ENCODE measurements at regions not wholly inside any gene's neighbourhood (a gene's known extent, or its start where the extent isn't known, plus 50 kb on each side); places are given as distances from the start of the nearest gene placed in this dataset.
"Not testable (repeated sequence)": the region's sequence is repeated elsewhere in the genome, so short reads cannot be mapped to it uniquely, and the experiment has no call there.

- Mint-ChIP-seq H3K4me3 (no peak overlapping the region), H3K27me3 (no peaks in the 10 kb centered on the region), H3K27ac (no peak overlapping the region), H3K4me1 (ENCODE audit: low read depth) (peaks cover 9% of the 10 kb centered on the region), H3K36me3 (ENCODE audit: low read depth) (no peaks in the 10 kb centered on the region), H3K9me3 (no peaks in the 10 kb centered on the region)
These were observed 147.3 kb upstream of the CLNK start for GRCh38 chr4:10831727-10832408.

DNA sequence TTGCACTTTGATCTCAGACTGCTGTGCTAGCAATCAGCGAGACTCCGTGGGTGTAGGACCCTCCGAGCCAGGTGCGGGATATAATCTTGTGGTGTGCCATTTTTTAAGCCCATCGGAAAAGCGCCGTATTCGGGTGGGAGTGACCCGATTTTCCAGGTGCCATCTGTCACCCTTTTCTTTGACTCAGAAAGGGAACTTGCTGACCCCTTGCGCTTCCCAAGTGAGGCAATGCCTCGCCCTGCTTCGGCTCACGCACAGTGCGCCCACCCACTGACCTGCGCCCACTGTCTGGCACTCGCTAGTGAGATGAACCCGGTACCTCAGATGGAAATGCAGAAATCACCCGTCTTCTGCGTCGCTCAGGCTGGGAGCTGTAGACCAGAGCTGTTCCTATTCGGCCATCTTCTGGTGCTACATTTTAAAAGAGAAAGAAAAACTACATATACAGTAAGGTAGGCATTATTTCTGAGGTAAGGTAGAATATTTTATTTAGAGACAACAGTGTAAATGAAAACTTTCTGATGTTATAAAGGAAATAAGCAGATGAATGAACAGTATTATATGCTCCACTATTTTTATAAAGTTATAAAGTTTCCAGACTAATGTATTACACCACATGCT lies 144.5 kb upstream of the CLNK start:
- not testable (repeated sequence) for H3K4me1 Mint-ChIP-seq (ENCODE audit: low read depth); H3K27me3 Mint-ChIP-seq; H3K27ac Mint-ChIP-seq; H3K4me3 Mint-ChIP-seq; H3K9me3 Mint-ChIP-seq; H3K36me3 Mint-ChIP-seq (ENCODE audit: low read depth)

DNA sequence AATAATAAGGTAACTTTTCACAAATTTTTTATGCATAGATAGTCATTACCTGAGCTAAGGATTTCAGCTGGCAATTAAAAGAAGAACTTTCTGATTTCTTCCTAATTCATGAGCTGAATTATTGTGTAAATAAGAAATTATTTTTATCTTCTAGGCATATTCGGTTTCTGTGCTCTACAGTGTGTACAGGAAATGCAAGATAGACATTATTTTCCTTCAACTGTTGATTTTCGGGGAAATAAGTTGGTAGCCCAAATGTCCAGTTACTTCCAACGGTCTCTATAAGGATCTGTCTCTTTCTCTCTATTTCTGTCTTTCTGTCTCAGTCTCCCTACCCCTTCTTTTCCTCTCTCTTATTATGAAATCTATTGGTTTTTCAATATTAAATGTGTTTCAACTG lies 137.3 kb upstream of the CLNK start:
- no peaks in the 10 kb centered on the region for H3K36me3 Mint-ChIP-seq (ENCODE audit: low read depth)
- no peak overlapping the region for H3K4me3 Mint-ChIP-seq
- H3K27ac Mint-ChIP-seq = no peak overlapping the region
- H3K9me3 Mint-ChIP-seq = no peaks in the 10 kb centered on the region
- no peaks in the 10 kb centered on the region for H3K4me1 Mint-ChIP-seq (ENCODE audit: low read depth)
- no peaks in the 10 kb centered on the region for H3K27me3 Mint-ChIP-seq

DNA sequence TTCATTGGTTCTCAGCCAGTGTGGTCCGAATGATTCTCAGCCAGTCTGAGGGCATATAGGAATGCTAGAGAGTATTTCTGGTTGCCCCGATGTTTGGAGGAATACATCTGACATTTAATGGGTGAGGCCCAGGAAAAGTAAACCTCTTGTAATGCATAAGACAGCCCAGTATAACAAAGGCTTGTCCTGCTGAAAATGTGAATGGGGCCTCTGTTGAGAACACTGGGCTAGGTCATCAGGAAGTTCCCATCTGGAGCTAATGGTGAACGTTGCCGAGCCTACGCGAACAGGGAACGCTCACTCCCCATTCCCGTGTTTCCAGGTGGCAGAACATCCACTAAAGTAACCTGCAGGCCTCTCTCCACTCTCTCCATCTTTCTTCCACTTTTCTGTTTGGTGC lies 132.0 kb upstream of the CLNK start:
- Mint-ChIP-seq H3K27me3 (no peaks in the 10 kb centered on the region), H3K36me3 (ENCODE audit: low read depth) (no peaks in the 10 kb centered on the region), H3K9me3 (no peaks in the 10 kb centered on the region), H3K4me3 (no peak overlapping the region), H3K27ac (no peak overlapping the region), H3K4me1 (ENCODE audit: low read depth) (no peaks in the 10 kb centered on the region)

DNA sequence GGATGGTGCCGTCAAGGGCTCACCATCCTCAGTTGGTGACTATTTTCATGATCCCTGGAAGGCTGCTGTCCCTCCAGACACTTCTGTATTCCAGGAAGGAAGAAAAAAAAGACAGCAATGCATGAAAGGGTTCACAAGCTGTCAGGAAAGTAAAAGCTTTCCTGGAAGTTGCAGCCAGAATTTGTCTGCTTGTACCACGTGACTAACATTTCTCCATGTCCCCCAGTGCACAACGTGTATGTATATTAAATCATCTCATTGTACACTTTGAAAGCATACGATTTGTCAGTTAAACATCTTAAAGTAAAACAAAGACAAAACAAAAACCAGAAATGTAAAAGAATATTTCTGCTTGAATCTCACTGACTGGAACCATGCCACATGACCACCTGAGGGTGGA lies 127.4 kb upstream of the CLNK start:
- Mint-ChIP-seq H3K27me3 (no peaks in the 10 kb centered on the region), H3K36me3 (ENCODE audit: low read depth) (no peaks in the 10 kb centered on the region), H3K4me3 (no peak overlapping the region), H3K9me3 (peaks cover 6% of the 10 kb centered on the region), H3K4me1 (ENCODE audit: low read depth) (no peaks in the 10 kb centered on the region), H3K27ac (no peak overlapping the region)

GRCh38 chr4:10810411-10810810 lies 125.8 kb upstream of the CLNK start:
- peaks cover 15% of the 10 kb centered on the region for H3K9me3 Mint-ChIP-seq
- H3K27me3 Mint-ChIP-seq = no peaks in the 10 kb centered on the region
- peaks cover 10% of the 10 kb centered on the region for H3K4me1 Mint-ChIP-seq (ENCODE audit: low read depth)
- no peaks in the 10 kb centered on the region for H3K36me3 Mint-ChIP-seq (ENCODE audit: low read depth)
- H3K4me3 Mint-ChIP-seq = no peak overlapping the region
- H3K27ac Mint-ChIP-seq = no peak overlapping the region

DNA sequence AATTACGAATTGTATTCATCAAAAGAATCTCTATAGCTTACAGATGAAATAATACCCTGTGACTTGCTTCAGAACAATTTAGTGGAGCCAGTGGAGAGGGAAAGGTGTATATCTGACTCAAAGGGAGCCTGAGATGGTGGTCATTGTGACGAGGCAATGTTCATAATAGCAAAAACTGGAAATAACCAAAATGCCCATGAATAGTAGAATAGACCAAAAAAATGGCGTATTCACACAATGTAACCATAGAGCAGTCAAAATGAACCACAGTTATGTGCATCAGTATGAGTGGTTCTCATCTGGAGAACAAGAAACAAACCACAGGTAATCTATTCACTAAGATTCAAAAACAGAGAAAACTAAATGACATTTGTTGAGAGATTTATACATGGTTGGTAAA lies 125.3 kb upstream of the CLNK start:
- H3K4me3 Mint-ChIP-seq = no peak overlapping the region
- H3K27me3 Mint-ChIP-seq = no peaks in the 10 kb centered on the region
- H3K36me3 Mint-ChIP-seq (ENCODE audit: low read depth) = no peaks in the 10 kb centered on the region
- peaks cover 10% of the 10 kb centered on the region for H3K4me1 Mint-ChIP-seq (ENCODE audit: low read depth)
- peaks cover 16% of the 10 kb centered on the region for H3K9me3 Mint-ChIP-seq
- no peak overlapping the region for H3K27ac Mint-ChIP-seq

DNA sequence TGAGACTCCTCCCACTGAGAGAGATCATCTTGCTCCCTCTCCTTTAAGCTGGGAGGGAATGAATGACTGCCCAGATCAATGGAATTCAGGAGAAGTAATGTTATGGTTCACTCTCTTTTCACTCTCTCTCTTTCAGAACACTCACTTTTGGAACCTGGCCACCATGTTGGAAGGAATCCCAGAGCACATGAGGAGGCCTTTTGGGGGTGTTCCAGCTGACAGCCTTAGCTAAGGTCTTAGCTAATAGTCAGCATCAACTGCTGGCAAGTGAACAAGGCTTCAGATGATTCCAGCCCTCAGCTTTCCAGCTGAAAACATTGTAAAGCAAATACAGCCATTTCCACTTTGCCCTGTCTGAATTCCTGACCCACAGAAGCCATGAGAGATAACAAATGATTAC lies 124.0 kb upstream of the CLNK start:
- H3K4me1 Mint-ChIP-seq (ENCODE audit: low read depth) = peaks cover 10% of the 10 kb centered on the region
- peaks cover 16% of the 10 kb centered on the region for H3K9me3 Mint-ChIP-seq
- no peaks in the 10 kb centered on the region for H3K27me3 Mint-ChIP-seq
- H3K27ac Mint-ChIP-seq = no peak overlapping the region
- no peaks in the 10 kb centered on the region for H3K36me3 Mint-ChIP-seq (ENCODE audit: low read depth)
- H3K4me3 Mint-ChIP-seq = no peak overlapping the region

GRCh38 chr4:10806953-10807645 lies 122.5 kb upstream of the CLNK start:
- H3K27me3 Mint-ChIP-seq = no peaks in the 10 kb centered on the region
- no peaks in the 10 kb centered on the region for H3K36me3 Mint-ChIP-seq (ENCODE audit: low read depth)
- H3K27ac Mint-ChIP-seq = no peak overlapping the region
- H3K9me3 Mint-ChIP-seq = peaks cover 16% of the 10 kb centered on the region
- H3K4me3 Mint-ChIP-seq = no peak overlapping the region
- H3K4me1 Mint-ChIP-seq (ENCODE audit: low read depth) = peaks cover 10% of the 10 kb centered on the region

GRCh38 chr4:10803713-10804343 lies 119.3 kb upstream of the CLNK start:
- Mint-ChIP-seq H3K9me3 (peaks cover 26% of the 10 kb centered on the region), H3K27me3 (no peaks in the 10 kb centered on the region), H3K4me3 (no peak overlapping the region), H3K4me1 (ENCODE audit: low read depth) (peaks cover 10% of the 10 kb centered on the region), H3K36me3 (ENCODE audit: low read depth) (no peaks in the 10 kb centered on the region), H3K27ac (no peak overlapping the region)

DNA sequence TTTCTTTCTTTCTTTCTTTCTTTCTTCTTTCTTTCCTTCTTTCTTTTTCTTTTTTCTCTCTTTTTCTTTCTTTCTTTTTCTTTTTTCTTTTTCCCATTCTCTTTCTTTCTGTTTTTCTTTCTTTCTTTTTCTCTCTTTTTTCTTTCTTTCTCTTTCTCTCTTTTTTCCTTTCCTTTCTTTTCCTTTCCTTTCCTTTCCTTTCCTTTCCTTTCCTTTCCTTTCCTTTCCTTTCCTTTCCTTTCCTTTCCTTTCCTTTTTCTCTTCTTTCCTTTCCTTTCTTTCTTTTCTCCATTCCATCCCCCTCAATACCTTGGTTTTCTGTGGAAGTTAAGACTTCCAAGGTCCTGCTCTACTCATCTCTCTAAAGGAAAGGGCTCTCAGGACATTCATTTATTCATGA lies 102.8 kb upstream of the CLNK start:
- Mint-ChIP-seq H3K27ac (no peak overlapping the region), H3K9me3 (no peaks in the 10 kb centered on the region), H3K4me3 (no peak overlapping the region), H3K4me1 (ENCODE audit: low read depth) (no peaks in the 10 kb centered on the region), H3K36me3 (ENCODE audit: low read depth) (no peaks in the 10 kb centered on the region), H3K27me3 (no peaks in the 10 kb centered on the region)

GRCh38 chr4:10784621-10785020 lies 100.1 kb upstream of the CLNK start:
- no peaks in the 10 kb centered on the region for H3K36me3 Mint-ChIP-seq (ENCODE audit: low read depth)
- H3K27ac Mint-ChIP-seq = no peak overlapping the region
- no peak overlapping the region for H3K4me3 Mint-ChIP-seq
- no peaks in the 10 kb centered on the region for H3K4me1 Mint-ChIP-seq (ENCODE audit: low read depth)
- H3K9me3 Mint-ChIP-seq = no peaks in the 10 kb centered on the region
- no peaks in the 10 kb centered on the region for H3K27me3 Mint-ChIP-seq

DNA sequence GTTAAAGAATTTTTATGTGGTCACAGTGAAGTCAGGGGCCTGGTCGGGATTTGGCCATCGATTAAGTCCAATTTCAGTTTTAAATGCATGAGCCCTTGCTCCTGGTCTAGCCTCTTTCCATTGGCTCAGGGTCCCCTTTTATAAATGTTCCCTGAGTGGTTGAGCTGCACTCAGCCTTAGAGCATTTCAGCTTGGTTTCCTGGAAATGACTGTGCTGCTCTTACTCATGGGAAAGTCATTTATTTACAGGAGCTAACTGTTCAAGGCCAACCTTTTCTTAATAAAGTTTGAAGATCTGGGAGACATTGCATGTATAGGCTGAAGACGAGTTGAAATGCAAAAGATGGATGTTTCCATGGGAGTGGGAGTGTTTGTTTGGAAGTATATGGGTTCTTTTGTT lies 98.8 kb upstream of the CLNK start:
- no peaks in the 10 kb centered on the region for H3K27me3 Mint-ChIP-seq
- no peaks in the 10 kb centered on the region for H3K36me3 Mint-ChIP-seq (ENCODE audit: low read depth)
- no peaks in the 10 kb centered on the region for H3K4me1 Mint-ChIP-seq (ENCODE audit: low read depth)
- H3K4me3 Mint-ChIP-seq = no peak overlapping the region
- H3K9me3 Mint-ChIP-seq = no peaks in the 10 kb centered on the region
- H3K27ac Mint-ChIP-seq = no peak overlapping the region

- Mint-ChIP-seq H3K9me3 (no peaks in the 10 kb centered on the region), H3K27me3 (no peaks in the 10 kb centered on the region), H3K27ac (no peak overlapping the region), H3K36me3 (ENCODE audit: low read depth) (no peaks in the 10 kb centered on the region), H3K4me1 (ENCODE audit: low read depth) (no peaks in the 10 kb centered on the region), H3K4me3 (no peak overlapping the region)
These were observed 97.2 kb upstream of the CLNK start for GRCh38 chr4:10781805-10782204.

GRCh38 chr4:10780803-10781202 lies 96.2 kb upstream of the CLNK start:
- H3K4me3 Mint-ChIP-seq; H3K36me3 Mint-ChIP-seq (ENCODE audit: low read depth); H3K27ac Mint-ChIP-seq; H3K9me3 Mint-ChIP-seq; H3K27me3 Mint-ChIP-seq; H3K4me1 Mint-ChIP-seq (ENCODE audit: low read depth): not testable (repeated sequence)
